GM18508 (cell line): ENCODE measurements at regions not wholly inside any gene's neighbourhood (a gene's known extent, or its start where the extent isn't known, plus 50 kb on each side); places are given as distances from the start of the nearest gene placed in this dataset.
"Not testable (repeated sequence)": the region's sequence is repeated elsewhere in the genome, so short reads cannot be mapped to it uniquely, and the experiment has no call there.

Experiments
- ATAC-seq: cut with Tn5 transposase; IDR thresholded peaks from one replicate; pipeline ENCODE4 v1.9.1; 2021; ENCODE audit warnings: moderate number of reproducible peaks; ENCODE audit not compliant: insufficient read depth, unreplicated experiment

GRCh38 chr2:131584380-131584779 is 56.7 kb downstream of the CCDC74A start:
- peak; percentile 31 for ATAC-seq

GRCh38 chr2:131584940-131585339 is 57.3 kb downstream of the CCDC74A start:
- ATAC-seq: peak; percentile 52

DNA sequence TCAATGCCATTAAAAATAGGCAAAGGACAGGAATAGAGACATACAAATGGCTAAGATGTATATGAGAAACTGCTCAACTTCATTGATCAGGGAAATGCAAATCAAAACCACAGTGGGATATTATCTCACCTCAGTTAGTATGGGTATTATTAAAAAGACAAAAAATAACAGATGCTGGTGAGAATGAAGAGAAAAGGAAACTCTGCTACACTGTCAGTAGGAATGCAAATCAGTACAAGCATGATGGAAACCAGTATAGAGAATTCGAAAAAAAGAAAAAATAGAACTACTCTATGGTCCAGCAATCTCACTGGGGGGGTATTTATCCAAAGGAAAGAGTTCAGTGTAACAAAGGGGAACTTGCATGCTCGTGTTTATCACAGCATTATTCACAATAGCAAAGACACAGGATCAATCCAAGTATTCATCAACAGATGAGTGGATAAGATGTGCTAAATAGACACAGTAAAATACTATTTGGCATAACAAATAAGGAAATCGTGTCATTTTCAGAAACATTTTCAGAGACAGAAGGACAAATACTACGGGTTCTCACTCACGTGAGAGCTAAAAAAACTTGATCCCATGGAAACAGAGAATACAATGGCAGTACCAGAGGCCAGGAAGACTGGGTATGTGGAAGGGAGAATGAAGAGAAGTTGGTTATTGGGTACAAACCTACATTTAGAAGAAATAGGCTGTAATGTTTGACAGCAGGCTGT is 60.6 kb downstream of the CCDC74A start:
- peak; percentile 54 for ATAC-seq

- not testable (repeated sequence) for ATAC-seq
These were observed 61.4 kb downstream of the CCDC74A start for GRCh38 chr2:131589126-131589525.

DNA sequence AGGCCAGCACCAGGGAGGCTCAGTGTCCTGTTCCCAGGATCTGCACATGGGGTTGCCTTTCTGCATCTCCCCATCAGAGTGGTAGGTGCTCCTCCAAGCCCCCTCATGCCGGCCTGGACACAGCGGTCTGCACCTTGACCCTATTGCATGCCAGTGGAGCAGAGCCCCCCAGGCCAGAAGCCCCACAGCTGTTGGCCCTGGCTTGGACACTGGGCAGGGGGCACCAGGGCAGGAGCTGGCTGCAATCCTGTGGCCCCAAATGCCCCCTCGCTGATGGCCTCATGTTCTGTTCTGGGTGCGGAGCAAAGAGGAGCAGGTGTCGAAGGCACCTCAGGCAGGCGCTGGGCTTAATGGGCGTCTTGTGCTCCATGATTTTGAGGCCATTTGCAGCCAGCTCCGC is 62.7 kb downstream of the CCDC74A start:
- no peak for ATAC-seq

DNA sequence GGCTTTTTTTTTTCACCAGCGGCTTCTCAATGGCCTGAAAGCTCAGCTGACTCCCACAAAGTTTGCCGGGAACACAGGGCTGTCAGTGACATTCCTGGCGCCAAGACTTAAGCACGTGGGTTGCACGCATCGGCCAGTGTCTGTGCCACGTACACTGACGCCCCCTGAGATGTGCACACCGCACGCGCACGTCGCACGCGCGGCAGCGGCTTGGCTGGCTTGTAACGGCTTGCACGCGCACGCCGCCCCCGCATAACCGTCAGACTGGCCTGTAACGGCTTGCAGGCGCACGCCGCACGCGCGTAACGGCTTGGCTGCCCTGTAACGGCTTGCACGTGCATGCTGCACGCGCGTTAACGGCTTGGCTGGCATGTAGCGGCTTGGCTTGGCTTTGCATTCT is 63.2 kb downstream of the CCDC74A start:
- no peak for ATAC-seq

GRCh38 chr2:131596561-131596960 is 68.9 kb downstream of the CCDC74A start:
- not testable (repeated sequence) for ATAC-seq

GRCh38 chr2:131602444-131602843 is 74.8 kb downstream of the CCDC74A start:
- ATAC-seq: not testable (repeated sequence)

GRCh38 chr2:131604652-131605051 is 77.0 kb downstream of the CCDC74A start:
- not testable (repeated sequence) for ATAC-seq

- ATAC-seq: not testable (repeated sequence)
These were observed 78.7 kb downstream of the CCDC74A start for GRCh38 chr2:131606366-131606765.

DNA sequence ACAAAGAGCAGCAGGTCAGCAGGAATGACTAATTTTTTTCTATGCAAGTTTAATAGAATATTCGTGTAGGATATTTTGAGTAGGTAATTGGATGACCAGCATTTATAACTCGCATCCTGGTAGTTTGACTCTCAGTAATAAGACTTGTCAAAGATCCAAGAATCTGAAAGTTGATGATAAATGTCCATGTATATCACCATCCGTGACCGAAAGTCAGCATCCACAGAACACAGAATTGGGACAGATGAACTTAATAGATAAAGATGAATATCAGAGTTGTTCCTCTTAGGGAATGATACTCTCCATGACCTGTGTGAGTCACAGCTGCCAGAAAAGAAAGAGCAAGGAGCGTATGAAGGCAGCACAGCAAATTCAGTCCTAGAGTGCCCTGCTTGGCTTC is 79.4 kb downstream of the CCDC74A start:
- not testable (repeated sequence) for ATAC-seq

DNA sequence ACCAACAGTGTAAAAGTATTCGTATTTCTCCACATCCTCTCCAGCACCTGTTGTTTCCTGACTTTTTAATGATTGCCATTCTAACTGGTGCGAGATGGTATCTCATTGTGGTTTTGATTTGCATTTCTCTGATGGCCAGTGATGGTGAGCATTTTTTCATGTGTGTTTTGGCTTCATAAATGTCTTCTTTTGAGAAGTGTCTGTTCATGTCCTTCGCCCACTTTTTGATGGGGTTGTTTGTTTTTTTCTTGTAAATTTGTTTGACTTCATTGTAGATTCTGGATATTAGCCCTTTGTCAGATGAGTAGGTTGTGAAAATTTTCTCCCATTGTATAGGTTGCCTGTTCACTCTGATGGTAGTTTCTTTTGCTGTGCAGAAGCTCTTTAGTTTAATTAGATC is 86.9 kb downstream of the CCDC74A start:
- not testable (repeated sequence) for ATAC-seq

DNA sequence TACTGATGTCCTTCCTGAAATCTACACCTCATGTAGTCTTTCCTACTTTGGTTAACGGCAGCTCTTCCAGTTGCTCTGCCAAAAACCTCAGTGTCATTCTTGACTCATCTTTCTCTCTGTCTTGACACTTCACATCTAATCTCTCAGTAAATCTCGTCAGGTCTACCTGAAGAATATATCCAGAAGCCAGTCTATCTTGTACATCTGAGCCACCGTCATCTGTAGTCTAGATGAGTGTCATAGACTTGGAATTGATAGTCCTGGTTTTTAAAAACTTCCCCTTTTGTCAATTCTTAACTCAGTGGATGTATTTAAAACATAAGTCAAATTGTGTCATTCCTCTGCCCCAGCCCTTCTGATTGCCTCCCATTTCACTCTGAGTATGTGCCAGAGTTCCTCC is 90.6 kb downstream of the CCDC74A start:
- ATAC-seq: not testable (repeated sequence)

- ATAC-seq: not testable (repeated sequence)
These were observed 95.2 kb downstream of the CCDC74A start for GRCh38 chr2:131622874-131623273.

- not testable (repeated sequence) for ATAC-seq
These were observed 98.3 kb downstream of the CCDC74A start for GRCh38 chr2:131626011-131626410.

- ATAC-seq: not testable (repeated sequence)
These were observed 98.9 kb downstream of the CCDC74A start for GRCh38 chr2:131626565-131626964.

DNA sequence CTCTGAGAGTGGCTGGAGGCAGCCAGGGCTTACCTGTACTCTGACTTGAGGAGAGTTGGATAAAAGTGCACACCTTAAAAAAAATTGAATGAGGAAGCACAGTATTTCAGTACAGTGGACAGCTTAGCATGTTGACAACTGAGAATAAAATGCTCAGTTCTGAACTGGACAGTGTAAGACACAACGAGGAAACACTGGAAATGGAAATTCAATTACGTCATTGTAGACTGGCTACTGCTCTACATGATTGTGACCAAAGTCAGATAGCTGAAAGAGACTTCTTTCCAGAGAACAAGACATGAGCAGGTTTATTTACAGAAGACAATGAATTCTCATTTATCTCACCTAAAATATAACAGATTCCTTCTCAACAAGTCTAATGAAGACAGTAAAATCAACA is 100.1 kb downstream of the CCDC74A start:
- ATAC-seq: not testable (repeated sequence)

DNA sequence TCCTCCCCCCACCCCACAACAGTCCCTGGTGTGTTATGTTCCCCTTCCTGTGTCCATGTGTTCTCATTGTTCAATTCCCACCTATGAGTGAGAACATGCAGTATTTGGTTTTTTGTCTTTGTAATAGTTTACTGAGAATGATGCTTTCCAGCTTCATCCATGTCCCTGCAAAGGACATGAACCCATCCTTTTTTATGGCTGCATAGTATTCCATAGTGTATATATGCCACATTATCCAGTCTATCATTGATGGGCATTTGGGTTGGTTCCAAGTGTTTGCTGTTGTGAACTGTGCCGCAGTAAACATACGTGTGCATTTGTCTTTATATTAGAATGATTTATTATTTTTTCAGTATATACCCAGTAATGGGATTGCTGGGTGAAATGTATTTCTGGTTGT is 104.0 kb downstream of the CCDC74A start:
- ATAC-seq: not testable (repeated sequence)

GRCh38 chr2:131633405-131633804 is 105.7 kb downstream of the CCDC74A start:
- not testable (repeated sequence) for ATAC-seq

DNA sequence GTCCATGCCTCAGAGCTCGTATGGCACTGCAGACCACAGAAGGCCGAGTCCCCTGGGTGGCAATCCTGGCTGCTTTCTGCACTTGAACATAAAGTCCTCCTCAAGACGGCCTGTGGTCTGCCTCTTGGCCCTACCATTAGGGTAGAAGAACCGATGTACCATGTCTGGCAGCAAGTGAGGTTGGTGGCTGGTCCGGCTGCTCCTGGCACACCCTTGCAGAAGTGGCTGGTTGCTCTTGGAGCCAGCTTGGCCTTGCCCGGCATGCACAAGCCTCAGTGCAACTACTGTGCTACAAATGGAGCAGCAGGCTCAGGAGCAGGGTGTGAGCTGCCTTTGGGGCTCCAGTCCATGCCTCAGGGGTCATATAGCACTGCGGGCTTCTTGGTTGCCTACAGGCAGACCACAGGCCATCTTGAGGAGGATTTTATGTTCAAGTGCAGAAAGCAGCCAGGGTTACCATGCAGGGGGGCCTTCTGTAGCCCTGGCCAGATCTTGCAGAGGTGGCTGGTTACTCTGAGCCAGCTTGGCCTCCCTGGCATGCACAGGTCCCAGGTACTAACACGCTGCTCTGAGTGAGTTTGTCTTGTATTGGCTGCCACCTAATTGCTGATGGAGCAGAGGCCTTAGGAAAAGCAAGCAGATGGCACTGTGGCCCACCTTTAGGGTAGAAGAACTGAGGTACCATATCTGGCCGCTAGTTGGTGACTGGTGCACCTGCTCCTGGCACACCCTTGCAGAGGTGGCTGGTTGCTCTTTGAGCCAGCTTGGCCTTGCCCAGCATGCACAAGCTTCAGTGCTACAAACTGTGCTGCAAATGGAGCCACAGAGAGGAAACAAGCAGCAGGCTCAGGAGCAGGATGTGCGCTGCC is 106.4 kb downstream of the CCDC74A start:
- ATAC-seq: not testable (repeated sequence)

- no peak for ATAC-seq
These were observed 107.9 kb downstream of the CCDC74A start for GRCh38 chr2:131635611-131636010.
